DND-41 (cell line): ENCODE measurements at regions not wholly inside any gene's neighbourhood (a gene's known extent, or its start where the extent isn't known, plus 50 kb on each side); places are given as distances from the start of the nearest gene placed in this dataset.

Experiments used
- ATAC-seq: fragments of 200-7000 bp; cut with Tn5 transposase; 3 replicates; pipeline ENCODE4 v1.9.1; 2021; ENCODE audit warnings: low read depth; ENCODE audit not compliant: insufficient read depth
- DNase-seq: peaks from one replicate; pipeline ENCODE4 v3.0.0-alpha.2; 2020
- H2AFZ ChIP-seq: 2 replicates; pipeline ENCODE4 v1.6.0; 2012; ENCODE audit warnings: low read depth, low read length
- H3K27ac ChIP-seq: 2 replicates; pipeline ENCODE4 v1.5.1; 2012; ENCODE audit warnings: low read length, inconsistent platforms
- H3K27me3 ChIP-seq: fragments of 200-600 bp; sonication (generic); 2 replicates; pipeline ENCODE4 v1.6.0; 2012; ENCODE audit warnings: low read length, mild to moderate bottlenecking, inconsistent platforms; ENCODE audit not compliant: insufficient read depth, poor library complexity
- H3K36me3 ChIP-seq: 2 replicates; pipeline ENCODE4 v1.5.1; 2012; ENCODE audit warnings: low read length, inconsistent platforms; ENCODE audit not compliant: insufficient read depth
- H3K4me1 ChIP-seq: 2 replicates; pipeline ENCODE4 v1.5.1; 2012; ENCODE audit warnings: mild to moderate bottlenecking, low read length; ENCODE audit not compliant: insufficient read depth
- H3K4me2 ChIP-seq: 2 replicates; pipeline ENCODE4 v1.6.0; 2012; ENCODE audit warnings: mild to moderate bottlenecking, moderate library complexity, low read length, inconsistent platforms; ENCODE audit not compliant: insufficient read depth
- H3K4me3 ChIP-seq, 2 experiments: fragments of 200-600 bp in 1 of 2; shearing (Covaris generic) in 1 of 2; 2 replicates each; pipeline ENCODE4 v1.5.1; 2012 to 2016; ENCODE audit warnings: inconsistent platforms in 2 of 2, low read length in 2 of 2, mild to moderate bottlenecking in 2 of 2, low read depth in 1 of 2, moderate library complexity in 1 of 2
- H3K79me2 ChIP-seq: 2 replicates; pipeline ENCODE4 v1.6.0; 2012; ENCODE audit warnings: low read length, inconsistent platforms; ENCODE audit not compliant: insufficient read depth
- H3K9ac ChIP-seq: 2 replicates; pipeline ENCODE4 v1.6.0; 2012; ENCODE audit warnings: low read depth, mild to moderate bottlenecking, inconsistent platforms, low read length, moderate library complexity
- H3K9me3 ChIP-seq: 2 replicates; pipeline ENCODE4 v1.5.1; 2012; ENCODE audit warnings: low read length, moderate library complexity, mild to moderate bottlenecking, inconsistent platforms; ENCODE audit not compliant: insufficient read depth, severe bottlenecking
- H4K20me1 ChIP-seq: 2 replicates; pipeline ENCODE4 v1.6.0; 2012; ENCODE audit warnings: low read length; ENCODE audit not compliant: insufficient read depth
- CTCF ChIP-seq: IDR thresholded peaks from 2 replicates; pipeline ENCODE4 v1.5.1; 2012; ENCODE audit warnings: borderline replicate concordance, low read length, moderate library complexity, mild to moderate bottlenecking; ENCODE audit not compliant: poor library complexity, severe bottlenecking; ENCODE audit errors: extremely low read depth
- EZH2 ChIP-seq: IDR thresholded peaks from 3 replicates; pipeline ENCODE4 v1.6.1; 2012; ENCODE audit warnings: borderline replicate concordance, low read depth, mild to moderate bottlenecking, moderate library complexity, low read length, inconsistent platforms; ENCODE audit not compliant: severe bottlenecking

- H3K27me3 ChIP-seq = no peaks in the 10 kb centered on the region
- 0 out of 2 replicates have a peak overlapping the region, but pooled peaks have one; percentile 3 for H3K27ac ChIP-seq
- no peak overlapping the region for H2AFZ ChIP-seq
- DNase-seq = no peak
- no peak for TF ChIP-seq CTCF
- no peak for TF ChIP-seq EZH2
- H3K79me2 ChIP-seq = no peaks in the 10 kb centered on the region
- no peak overlapping the region for H3K9ac ChIP-seq
- H3K4me1 ChIP-seq = peaks cover 12% of the 10 kb centered on the region
- H4K20me1 ChIP-seq = no peaks in the 10 kb centered on the region
- H3K4me3 ChIP-seq = no peak overlapping the region
- ATAC-seq = no peak
- no peaks in the 10 kb centered on the region for H3K36me3 ChIP-seq
- H3K4me2 ChIP-seq = no peak overlapping the region
- no peaks in the 10 kb centered on the region for H3K9me3 ChIP-seq
Measured at GRCh38 chr3:46146548-46146947, 61.6 kb downstream of the CCR1 start.

GRCh38 chr3:46146021-46146420 is 62.1 kb downstream of the CCR1 start:
- ATAC-seq (peak; percentile 99), DNase-seq (peak; percentile 72)
- H3K4me1 ChIP-seq = peaks cover 12% of the 10 kb centered on the region
- H3K9ac ChIP-seq = no peak overlapping the region
- H3K27me3 ChIP-seq = no peaks in the 10 kb centered on the region
- no peak overlapping the region for H2AFZ ChIP-seq
- TF ChIP-seq EZH2 = no peak
- TF ChIP-seq CTCF = peak; percentile 24
- no peaks in the 10 kb centered on the region for H3K36me3 ChIP-seq
- no peak overlapping the region for H3K4me2 ChIP-seq
- H4K20me1 ChIP-seq = no peaks in the 10 kb centered on the region
- no peak overlapping the region for H3K4me3 ChIP-seq
- H3K79me2 ChIP-seq = no peaks in the 10 kb centered on the region
- no peak overlapping the region for H3K27ac ChIP-seq
- no peaks in the 10 kb centered on the region for H3K9me3 ChIP-seq

- Histone ChIP-seq H3K4me1 (peaks cover 12% of the 10 kb centered on the region), H3K27me3 (no peaks in the 10 kb centered on the region), H3K9ac (no peak overlapping the region), H3K79me2 (no peaks in the 10 kb centered on the region), H3K27ac (no peak overlapping the region), H2AFZ (no peak overlapping the region), H4K20me1 (no peaks in the 10 kb centered on the region), H3K4me2 (no peak overlapping the region), H3K36me3 (no peaks in the 10 kb centered on the region), H3K4me3 (no peak overlapping the region), H3K9me3 (no peaks in the 10 kb centered on the region)
- ATAC-seq (no peak), DNase-seq (no peak)
- TF ChIP-seq EZH2 (no peak), CTCF (no peak)
Measured at GRCh38 chr3:46145147-46145546, 63.0 kb downstream of the CCR1 start.

GRCh38 chr3:46143951-46144473 is 64.1 kb downstream of the CCR1 start:
- Histone ChIP-seq H3K4me1 (peaks cover 12% of the 10 kb centered on the region), H3K36me3 (no peaks in the 10 kb centered on the region), H3K27ac (no peak overlapping the region), H3K79me2 (no peaks in the 10 kb centered on the region), H3K4me3 (no peak overlapping the region), H4K20me1 (no peaks in the 10 kb centered on the region), H3K9ac (no peak overlapping the region), H2AFZ (no peak overlapping the region), H3K9me3 (no peaks in the 10 kb centered on the region), H3K27me3 (no peaks in the 10 kb centered on the region), H3K4me2 (no peak overlapping the region)
- no peak for DNase-seq
- ATAC-seq = no peak
- TF ChIP-seq EZH2 (no peak), CTCF (no peak)
